Epithelial cell of proximal tubule (primary cell): ENCODE measurements at regions not wholly inside any gene's neighbourhood (a gene's known extent, or its start where the extent isn't known, plus 50 kb on each side); places are given as distances from the start of the nearest gene placed in this dataset.

Source experiments
- DNase-seq: peaks from one replicate; pipeline ENCODE4 v3.0.0-alpha.2; 2011; ENCODE audit warnings: low read depth
- H3K4me3 ChIP-seq: 2 replicates; pipeline ENCODE4 v1.5.1; 2011; ENCODE audit warnings: low read depth, mild to moderate bottlenecking, low read length
- CTCF ChIP-seq: conservative IDR thresholded peaks from 2 replicates; pipeline ENCODE4 v1.5.1; 2012; ENCODE audit warnings: low read depth, mild to moderate bottlenecking, low read length

- no peak for TF ChIP-seq CTCF
- DNase-seq = no peak
- H3K4me3 ChIP-seq = no peak overlapping the region
Observed at GRCh38 chr2:123528996-123529707, 495.9 kb upstream of the CNTNAP5 start.

GRCh38 chr2:123530004-123530403 lies 495.1 kb upstream of the CNTNAP5 start:
- no peak overlapping the region for H3K4me3 ChIP-seq
- no peak for DNase-seq
- TF ChIP-seq CTCF = no peak

GRCh38 chr2:123532126-123532525 lies 493.0 kb upstream of the CNTNAP5 start:
- DNase-seq = no peak
- H3K4me3 ChIP-seq = no peak overlapping the region
- TF ChIP-seq CTCF = no peak

- no peak overlapping the region for H3K4me3 ChIP-seq
- TF ChIP-seq CTCF = no peak
- DNase-seq = no peak
Observed at GRCh38 chr2:123532994-123533393, 492.1 kb upstream of the CNTNAP5 start.

- TF ChIP-seq CTCF = no peak
- DNase-seq = no peak
- no peak overlapping the region for H3K4me3 ChIP-seq
Observed at GRCh38 chr2:123540291-123540690, 484.8 kb upstream of the CNTNAP5 start.

- TF ChIP-seq CTCF = no peak
- no peak for DNase-seq
- H3K4me3 ChIP-seq = no peak overlapping the region
Observed at GRCh38 chr2:123546353-123546752, 478.7 kb upstream of the CNTNAP5 start.

GRCh38 chr2:123563515-123563914 lies 461.6 kb upstream of the CNTNAP5 start:
- no peak for TF ChIP-seq CTCF
- no peak overlapping the region for H3K4me3 ChIP-seq
- no peak for DNase-seq
